Neural progenitor cell (in vitro differentiated cells): ENCODE measurements at regions not wholly inside any gene's neighbourhood (a gene's known extent, or its start where the extent isn't known, plus 50 kb on each side); places are given as distances from the start of the nearest gene placed in this dataset.

Source experiments
- DNase-seq: peaks from one replicate; pipeline ENCODE4 v3.0.0-alpha.2; 2016; ENCODE audit warnings: low spot score
- H2AFZ ChIP-seq: fragments of 200-600 bp; sonication (generic); replicated peaks from 2 replicates; pipeline ENCODE4 v1.6.1; 2016; ENCODE audit warnings: antibody characterized with exemption
- H3F3A ChIP-seq: fragments of 200-600 bp; sonication (generic); 2 replicates; pipeline ENCODE4 v1.6.1; 2016; ENCODE audit warnings: antibody characterized with exemption, low read depth
- H3K27ac ChIP-seq: fragments of 200-600 bp; sonication (generic); 2 replicates; pipeline ENCODE4 v1.5.1; 2016; ENCODE audit warnings: mild to moderate bottlenecking
- H3K27me3 ChIP-seq: fragments of 200-600 bp; sonication (generic); 2 replicates; pipeline ENCODE4 v1.6.1; 2016; ENCODE audit warnings: mild to moderate bottlenecking, moderate library complexity
- H3K36me3 ChIP-seq: fragments of 200-600 bp; sonication (generic); 2 replicates; pipeline ENCODE4 v1.5.1; 2016
- H3K4me1 ChIP-seq: fragments of 200-600 bp; sonication (generic); 2 replicates; pipeline ENCODE4 v1.6.1; 2016; ENCODE audit warnings: mixed run types
- H3K4me2 ChIP-seq: fragments of 200-600 bp; sonication (generic); 2 replicates; pipeline ENCODE4 v1.6.1; 2016
- H3K4me3 ChIP-seq: fragments of 200-600 bp; sonication (generic); 2 replicates; pipeline ENCODE4 v1.5.1; 2016
- H3K79me2 ChIP-seq: fragments of 200-600 bp; sonication (generic); 2 replicates; pipeline ENCODE4 v1.6.1; 2016; ENCODE audit warnings: low read depth
- H3K9ac ChIP-seq: fragments of 200-600 bp; sonication (generic); 2 replicates; pipeline ENCODE4 v1.6.1; 2016
- H3K9me3 ChIP-seq: fragments of 200-600 bp; sonication (generic); 2 replicates; pipeline ENCODE4 v1.5.1; 2016; ENCODE audit warnings: low read depth
- H4K20me1 ChIP-seq: fragments of 200-600 bp; sonication (generic); 2 replicates; pipeline ENCODE4 v1.6.1; 2016; ENCODE audit warnings: low read depth
- H3K27ac Mint-ChIP-seq: 3 replicates; pipeline ENCODE4 v1.8.0; 2021; ENCODE audit warnings: mixed read lengths
- H3K27me3 Mint-ChIP-seq: 2 replicates; pipeline ENCODE4 v1.8.0; 2022; ENCODE audit warnings: low read depth, mild to moderate bottlenecking, inconsistent platforms, moderate library complexity, mixed read lengths; ENCODE audit not compliant: insufficient read depth
- H3K36me3 Mint-ChIP-seq: 3 replicates; pipeline ENCODE4 v1.8.0; 2021; ENCODE audit warnings: mixed read lengths
- H3K4me1 Mint-ChIP-seq: 3 replicates; pipeline ENCODE4 v1.8.0; 2021; ENCODE audit warnings: mixed read lengths
- H3K4me3 Mint-ChIP-seq: 3 replicates; pipeline ENCODE4 v1.8.0; 2021; ENCODE audit warnings: mild to moderate bottlenecking, moderate library complexity, mixed read lengths
- H3K9me3 Mint-ChIP-seq: 3 replicates; pipeline ENCODE4 v1.8.0; 2020; ENCODE audit warnings: mixed read lengths
- CTCF ChIP-seq: fragments of 200-600 bp; sonication (generic); IDR thresholded peaks from 2 replicates; pipeline ENCODE4 v1.5.1; 2017; ENCODE audit warnings: antibody characterized with exemption, mild to moderate bottlenecking
- EZH2 ChIP-seq: fragments of 200-600 bp; sonication (generic); IDR thresholded peaks from 2 replicates; pipeline ENCODE4 v1.6.1; 2017; ENCODE audit warnings: antibody characterized with exemption, mild to moderate bottlenecking, moderate library complexity
- EZH2phosphoT487 ChIP-seq: fragments of 200-600 bp; sonication (generic); IDR thresholded peaks from 2 replicates; pipeline ENCODE4 v1.6.1; 2017; ENCODE audit warnings: antibody characterized with exemption

- Mint-ChIP-seq H3K4me3 (no peak overlapping the region), H3K27me3 (peaks cover 11% of the 10 kb centered on the region), H3K36me3 (peaks cover 3% of the 10 kb centered on the region), H3K27ac (no peak overlapping the region), H3K9me3 (peaks cover 9% of the 10 kb centered on the region), H3K4me1 (peaks cover 18% of the 10 kb centered on the region)
- TF ChIP-seq EZH2phosphoT487 (no peak), EZH2 (no peak), CTCF (no peak)
- H3K36me3 ChIP-seq, result no peaks in the 10 kb centered on the region
- no peaks in the 10 kb centered on the region for H3K27me3 ChIP-seq
- no peaks in the 10 kb centered on the region for H3K9me3 ChIP-seq
- DNase-seq, result no peak
- H3K4me3 ChIP-seq, result no peak overlapping the region
- no peak overlapping the region for H2AFZ ChIP-seq
- no peak overlapping the region for H3K9ac ChIP-seq
- peaks cover 10% of the 10 kb centered on the region for H3K4me1 ChIP-seq
- no peaks in the 10 kb centered on the region for H3K79me2 ChIP-seq
- H3K27ac ChIP-seq, result no peak overlapping the region
- no peaks in the 10 kb centered on the region for H4K20me1 ChIP-seq
- peaks cover 13% of the 10 kb centered on the region for H3F3A ChIP-seq
- H3K4me2 ChIP-seq, result no peak overlapping the region
These were observed 172.3 kb upstream of the AFDN start for GRCh38 chr6:167654389-167654788.

- Histone ChIP-seq H3K36me3 (no peaks in the 10 kb centered on the region), H3F3A (peaks cover 18% of the 10 kb centered on the region), H3K9me3 (no peaks in the 10 kb centered on the region), H3K27me3 (no peaks in the 10 kb centered on the region), H3K4me3 (no peak overlapping the region), H3K27ac (no peak overlapping the region), H3K9ac (no peak overlapping the region), H2AFZ (no peak overlapping the region), H3K4me1 (peaks cover 10% of the 10 kb centered on the region), H4K20me1 (no peaks in the 10 kb centered on the region), H3K4me2 (no peak overlapping the region), H3K79me2 (no peaks in the 10 kb centered on the region)
- Mint-ChIP-seq H3K4me1 (peaks cover 15% of the 10 kb centered on the region), H3K4me3 (no peak overlapping the region), H3K36me3 (peaks cover 3% of the 10 kb centered on the region), H3K27ac (no peak overlapping the region), H3K27me3 (peaks cover 11% of the 10 kb centered on the region), H3K9me3 (peaks cover 9% of the 10 kb centered on the region)
- DNase-seq, result no peak
- no peak for TF ChIP-seq EZH2phosphoT487
- no peak for TF ChIP-seq CTCF
- no peak for TF ChIP-seq EZH2
These were observed 171.4 kb upstream of the AFDN start for GRCh38 chr6:167655174-167655821.

- Histone ChIP-seq H4K20me1 (no peaks in the 10 kb centered on the region), H3K79me2 (no peaks in the 10 kb centered on the region), H3K4me3 (no peak overlapping the region), H3K9ac (no peak overlapping the region), H3F3A (peaks cover 5% of the 10 kb centered on the region), H3K4me1 (no peaks in the 10 kb centered on the region), H3K27ac (no peak overlapping the region), H2AFZ (no peak overlapping the region), H3K36me3 (no peaks in the 10 kb centered on the region), H3K9me3 (no peaks in the 10 kb centered on the region), H3K4me2 (no peak overlapping the region), H3K27me3 (no peaks in the 10 kb centered on the region)
- peak overlapping the region; percentile 7 for H3K4me3 Mint-ChIP-seq
- H3K4me1 Mint-ChIP-seq, result peaks cover 35% of the 10 kb centered on the region
- H3K36me3 Mint-ChIP-seq, result peaks cover 3% of the 10 kb centered on the region
- no peak for DNase-seq
- H3K27me3 Mint-ChIP-seq, result peaks cover 15% of the 10 kb centered on the region
- H3K9me3 Mint-ChIP-seq, result peaks cover 9% of the 10 kb centered on the region
- TF ChIP-seq EZH2phosphoT487 (no peak), CTCF (no peak), EZH2 (no peak)
- peak overlapping the region; percentile 65 for H3K27ac Mint-ChIP-seq
These were observed 168.6 kb upstream of the AFDN start for GRCh38 chr6:167658106-167658505.
